ENCODE measurements at regions not wholly inside any gene's neighbourhood (a gene's known extent, or its start where the extent isn't known, plus 50 kb on each side); places are given as distances from the start of the nearest gene placed in this dataset.
"Not testable (repeated sequence)": the region's sequence is repeated elsewhere in the genome, so short reads cannot be mapped to it uniquely, and the experiment has no call there.

GRCh38 chr18:28438381-28438780, 261.5 kb upstream of the CDH2 start:
- Mint-ChIP-seq H3K27ac (no peak overlapping the region), H3K9me3 (peaks cover 11% of the 10 kb centered on the region), H3K27me3 (ENCODE audit: insufficient read depth, low read depth) (no peaks in the 10 kb centered on the region), H3K36me3 (no peaks in the 10 kb centered on the region), H3K4me3 (no peak overlapping the region), H3K4me1 (peaks cover 10% of the 10 kb centered on the region)
- TF ChIP-seq CTCF (IDR thresholded peaks at IDR 0.05), result no peak
- Histone ChIP-seq H3K4me2 (no peak overlapping the region), H2AFZ (replicated peaks) (no peak overlapping the region), H3K27ac (no peak overlapping the region), H3K36me3 (no peaks in the 10 kb centered on the region), H4K20me1 (ENCODE audit: low read depth) (no peaks in the 10 kb centered on the region), H3K27me3 (no peaks in the 10 kb centered on the region), H3K9me3 (ENCODE audit: low read depth) (no peaks in the 10 kb centered on the region), H3K4me3 (no peak overlapping the region), H3K9ac (no peak overlapping the region), H3K79me2 (ENCODE audit: low read depth) (no peaks in the 10 kb centered on the region), H3K4me1 (peaks cover 3% of the 10 kb centered on the region), H3F3A (ENCODE audit: low read depth) (no peaks in the 10 kb centered on the region)
- DNase-seq (ENCODE audit: low spot score), result no peak

DNA sequence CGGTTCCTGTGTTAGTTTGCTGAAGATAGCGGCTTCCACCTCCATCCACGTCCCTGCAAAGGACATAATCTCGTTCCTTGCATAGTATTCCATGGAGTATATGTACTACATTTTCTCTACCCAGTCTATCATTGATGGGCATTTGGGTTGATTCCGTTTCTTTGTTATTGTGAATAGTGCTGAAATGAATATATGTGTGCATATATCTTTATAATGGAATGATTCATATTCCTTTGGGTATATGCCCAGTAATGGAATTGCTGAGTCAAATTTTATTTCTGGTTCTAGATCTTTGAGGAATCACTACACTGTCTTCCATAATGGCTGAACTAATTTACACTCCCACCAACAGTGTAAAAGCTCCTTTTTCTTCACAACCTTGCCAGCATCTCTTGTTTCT, 255.4 kb upstream of the CDH2 start:
- Histone ChIP-seq H3K4me1 (no peaks in the 10 kb centered on the region), H3K36me3 (no peaks in the 10 kb centered on the region), H4K20me1 (ENCODE audit: low read depth) (no peaks in the 10 kb centered on the region), H3K9ac (no peak overlapping the region), H3K4me2 (no peak overlapping the region), H3K27ac (no peak overlapping the region), H3K27me3 (no peaks in the 10 kb centered on the region), H2AFZ (replicated peaks) (no peak overlapping the region), H3F3A (ENCODE audit: low read depth) (no peaks in the 10 kb centered on the region), H3K79me2 (ENCODE audit: low read depth) (no peaks in the 10 kb centered on the region), H3K4me3 (no peak overlapping the region), H3K9me3 (ENCODE audit: low read depth) (no peaks in the 10 kb centered on the region)
- Mint-ChIP-seq H3K27ac (no peak overlapping the region), H3K9me3 (peaks cover 5% of the 10 kb centered on the region), H3K36me3 (no peaks in the 10 kb centered on the region), H3K27me3 (ENCODE audit: insufficient read depth, low read depth) (no peaks in the 10 kb centered on the region), H3K4me1 (no peaks in the 10 kb centered on the region), H3K4me3 (no peak overlapping the region)
- no peak for DNase-seq (ENCODE audit: low spot score)
- TF ChIP-seq EZH2 (IDR thresholded peaks at IDR 0.05), result no peak
- no peak for TF ChIP-seq CTCF (IDR thresholded peaks at IDR 0.05)
- TF ChIP-seq EZH2phosphoT487 (IDR thresholded peaks at IDR 0.05), result no peak

- Histone ChIP-seq H3K9me3 (ENCODE audit: low read depth) (no peaks in the 10 kb centered on the region), H3K4me1 (no peaks in the 10 kb centered on the region), H2AFZ (replicated peaks) (no peak overlapping the region), H3K27ac (no peak overlapping the region), H3K36me3 (no peaks in the 10 kb centered on the region), H3K27me3 (no peaks in the 10 kb centered on the region), H4K20me1 (ENCODE audit: low read depth) (no peaks in the 10 kb centered on the region), H3K4me3 (no peak overlapping the region), H3K4me2 (no peak overlapping the region), H3K79me2 (ENCODE audit: low read depth) (no peaks in the 10 kb centered on the region), H3F3A (ENCODE audit: low read depth) (no peaks in the 10 kb centered on the region), H3K9ac (no peak overlapping the region)
- DNase-seq (ENCODE audit: low spot score), result no peak
- H3K9me3 Mint-ChIP-seq, result peaks cover 16% of the 10 kb centered on the region
- TF ChIP-seq EZH2 (IDR thresholded peaks at IDR 0.05) (no peak), CTCF (IDR thresholded peaks at IDR 0.05) (no peak), EZH2phosphoT487 (IDR thresholded peaks at IDR 0.05) (no peak)
- H3K27me3 Mint-ChIP-seq (ENCODE audit: insufficient read depth, low read depth), result peaks cover 2% of the 10 kb centered on the region
- no peaks in the 10 kb centered on the region for H3K4me1 Mint-ChIP-seq
- no peak overlapping the region for H3K27ac Mint-ChIP-seq
- no peak overlapping the region for H3K4me3 Mint-ChIP-seq
- H3K36me3 Mint-ChIP-seq, result peaks cover 4% of the 10 kb centered on the region
These were observed 249.0 kb upstream of the CDH2 start for GRCh38 chr18:28425886-28426285.

- peaks cover 2% of the 10 kb centered on the region for H3K27me3 Mint-ChIP-seq (ENCODE audit: insufficient read depth, low read depth)
These were observed 245.6 kb upstream of the CDH2 start for GRCh38 chr18:28422577-28422976.

DNA sequence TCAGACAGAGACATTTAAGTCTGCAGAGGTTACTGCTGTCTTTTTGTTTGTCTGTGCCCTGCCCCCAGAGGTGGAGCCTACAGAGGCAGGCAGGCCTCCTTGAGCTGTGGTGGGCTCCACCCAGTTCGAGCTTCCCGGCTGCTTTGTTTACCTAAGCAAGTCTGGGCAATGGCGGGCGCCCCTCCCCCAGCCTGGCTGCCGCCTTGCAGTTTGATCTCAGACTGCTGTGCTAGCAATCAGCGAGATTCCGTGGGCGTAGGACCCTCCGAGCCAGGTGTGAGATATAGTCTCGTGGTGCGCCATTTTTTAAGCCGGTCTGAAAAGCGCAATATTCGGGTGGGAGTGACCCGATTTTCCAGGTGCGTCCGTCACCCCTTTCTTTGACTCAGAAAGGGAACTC, 245.0 kb upstream of the CDH2 start:
- H2AFZ ChIP-seq (replicated peaks); H3K27ac ChIP-seq; H3K36me3 Mint-ChIP-seq; H3K27ac Mint-ChIP-seq; H3K36me3 ChIP-seq; H3K4me2 ChIP-seq; H3K4me1 Mint-ChIP-seq; H3K4me1 ChIP-seq; H3K9ac ChIP-seq; H3F3A ChIP-seq (ENCODE audit: low read depth); H3K4me3 Mint-ChIP-seq; H4K20me1 ChIP-seq (ENCODE audit: low read depth); H3K27me3 Mint-ChIP-seq (ENCODE audit: insufficient read depth, low read depth); H3K79me2 ChIP-seq (ENCODE audit: low read depth); DNase-seq (ENCODE audit: low spot score); H3K4me3 ChIP-seq; H3K27me3 ChIP-seq; H3K9me3 ChIP-seq (ENCODE audit: low read depth): not testable (repeated sequence)
- peaks cover 16% of the 10 kb centered on the region for H3K9me3 Mint-ChIP-seq

More at GRCh38 chr18:28422577-28422976, 245.6 kb upstream of the CDH2 start:
- no peaks in the 10 kb centered on the region for H3K27me3 ChIP-seq
- no peak overlapping the region for H2AFZ ChIP-seq (replicated peaks)
- DNase-seq (ENCODE audit: low spot score), result no peak
- Mint-ChIP-seq H3K9me3 (peaks cover 16% of the 10 kb centered on the region), H3K36me3 (peaks cover 4% of the 10 kb centered on the region), H3K27ac (no peak overlapping the region), H3K4me1 (no peaks in the 10 kb centered on the region), H3K4me3 (no peak overlapping the region)
- no peaks in the 10 kb centered on the region for H3K9me3 ChIP-seq (ENCODE audit: low read depth)
- H3K36me3 ChIP-seq, result no peaks in the 10 kb centered on the region
- H3K4me2 ChIP-seq, result no peak overlapping the region
- no peaks in the 10 kb centered on the region for H3F3A ChIP-seq (ENCODE audit: low read depth)
- no peaks in the 10 kb centered on the region for H3K79me2 ChIP-seq (ENCODE audit: low read depth)
- no peak overlapping the region for H3K27ac ChIP-seq
- H3K4me3 ChIP-seq, result no peak overlapping the region
- no peaks in the 10 kb centered on the region for H3K4me1 ChIP-seq
- no peaks in the 10 kb centered on the region for H4K20me1 ChIP-seq (ENCODE audit: low read depth)
- no peak overlapping the region for H3K9ac ChIP-seq
- no peak for TF ChIP-seq EZH2 (IDR thresholded peaks at IDR 0.05)
- no peak for TF ChIP-seq EZH2phosphoT487 (IDR thresholded peaks at IDR 0.05)
- TF ChIP-seq CTCF (IDR thresholded peaks at IDR 0.05), result no peak
